ENCODE measurements at regions not wholly inside any gene's neighbourhood (a gene's known extent, or its start where the extent isn't known, plus 50 kb on each side); places are given as distances from the start of the nearest gene placed in this dataset.

GRCh38 chr2:188705191-188705590 lies 269.0 kb upstream of the COL3A1 start:
- DNase-seq (ENCODE audit: low spot score) (no peak), ATAC-seq (no peak)
- Histone ChIP-seq H2AFZ (no peak overlapping the region), H3K4me2 (no peak overlapping the region), H3K27ac (ENCODE audit: low read depth) (no peak overlapping the region), H4K20me1 (replicated peaks; ENCODE audit: insufficient read depth) (no peaks in the 10 kb centered on the region), H3K9me2 (ENCODE audit: insufficient read depth) (no peaks in the 10 kb centered on the region), H3K36me3 (ENCODE audit: insufficient read depth) (no peaks in the 10 kb centered on the region), H3K4me1 (ENCODE audit: insufficient read depth) (no peaks in the 10 kb centered on the region), H3K4me3 (no peak overlapping the region), H3K79me2 (replicated peaks; ENCODE audit: insufficient read depth) (no peaks in the 10 kb centered on the region), H3F3A (replicated peaks; ENCODE audit: low read depth) (no peaks in the 10 kb centered on the region), H3K27me3 (ENCODE audit: insufficient read depth) (no peaks in the 10 kb centered on the region)
- TF ChIP-seq EZH2phosphoT487 (IDR thresholded peaks at IDR 0.05; ENCODE audit: unreplicated experiment) (no peak), REST (IDR thresholded peaks at IDR 0.05; ENCODE audit: unreplicated experiment) (no peak), NANOG (IDR thresholded peaks at IDR 0.05; ENCODE audit: borderline replicate concordance) (no peak), CTCF (conservative IDR thresholded peaks at IDR 0.05; ENCODE audit: low read depth in 2 of 2) (no peak), STAT1 (IDR thresholded peaks at IDR 0.05; ENCODE audit: unreplicated experiment) (no peak), ZNF462 (CRISPR knock-in tag; IDR thresholded peaks at IDR 0.05) (no peak), ZNF114 (CRISPR knock-in tag; IDR thresholded peaks at IDR 0.05) (no peak), EZH2 (IDR thresholded peaks at IDR 0.05; ENCODE audit: low read depth, unreplicated experiment) (no peak), CREB1 (CRISPR knock-in tag; IDR thresholded peaks at IDR 0.05; ENCODE audit: low read depth) (no peak), ZNF331 (CRISPR knock-in tag; IDR thresholded peaks at IDR 0.05; ENCODE audit: low read depth) (no peak), POLR2AphosphoS5 (IDR thresholded peaks at IDR 0.05; ENCODE audit: low read depth) (no peak), JUNB (IDR thresholded peaks at IDR 0.05; ENCODE audit: unreplicated experiment) (no peak), ETS1 (IDR thresholded peaks at IDR 0.05) (no peak)
- Mint-ChIP-seq H3K4me3 (no peak overlapping the region), H3K9me3 (peaks cover 21% of the 10 kb centered on the region; the same call in 2 of the 3 replicates), H3K27me3 (ENCODE audit: insufficient read depth, low read depth, poor library complexity) (peaks cover 1% of the 10 kb centered on the region), H3K27ac (no peak overlapping the region), H3K4me1 (no peaks in the 10 kb centered on the region), H3K36me3 (ENCODE audit: low read depth) (peaks cover 2% of the 10 kb centered on the region; the same call in 1 of the 3 replicates)
